ENCODE measurements at regions not wholly inside any gene's neighbourhood (a gene's known extent, or its start where the extent isn't known, plus 50 kb on each side); places are given as distances from the start of the nearest gene placed in this dataset.

GRCh38 chrX:572538-573124 is 58.0 kb upstream of the SHOX start:
- no peaks in the 10 kb centered on the region for H3K36me3 Mint-ChIP-seq (ENCODE audit: low read depth)
- no peak for DNase-seq (ENCODE audit: low spot score)
- peaks cover 28% of the 10 kb centered on the region for H3K9me3 Mint-ChIP-seq (ENCODE audit: low read depth)
- peaks cover 2% of the 10 kb centered on the region for H3K27me3 Mint-ChIP-seq (ENCODE audit: low read depth)
- H3K4me1 Mint-ChIP-seq (ENCODE audit: low read depth), result no peaks in the 10 kb centered on the region
- no peak for TF ChIP-seq CTCF (IDR thresholded peaks at IDR 0.05)
- no peak overlapping the region for H3K4me3 Mint-ChIP-seq (ENCODE audit: unreplicated experiment)
- no peak overlapping the region for H3K27ac Mint-ChIP-seq (ENCODE audit: unreplicated experiment)

- H3K4me1 Mint-ChIP-seq (ENCODE audit: low read depth), result no peaks in the 10 kb centered on the region
- H3K27ac Mint-ChIP-seq (ENCODE audit: unreplicated experiment), result no peak overlapping the region
- H3K36me3 Mint-ChIP-seq (ENCODE audit: low read depth), result no peaks in the 10 kb centered on the region
- no peak overlapping the region for H3K4me3 Mint-ChIP-seq (ENCODE audit: unreplicated experiment)
- DNase-seq (ENCODE audit: low spot score), result no peak
- peaks cover 30% of the 10 kb centered on the region for H3K9me3 Mint-ChIP-seq (ENCODE audit: low read depth)
- TF ChIP-seq CTCF (IDR thresholded peaks at IDR 0.05), result no peak
- H3K27me3 Mint-ChIP-seq (ENCODE audit: low read depth), result peaks cover 6% of the 10 kb centered on the region
These were observed 56.3 kb upstream of the SHOX start for GRCh38 chrX:574251-574650.

DNA sequence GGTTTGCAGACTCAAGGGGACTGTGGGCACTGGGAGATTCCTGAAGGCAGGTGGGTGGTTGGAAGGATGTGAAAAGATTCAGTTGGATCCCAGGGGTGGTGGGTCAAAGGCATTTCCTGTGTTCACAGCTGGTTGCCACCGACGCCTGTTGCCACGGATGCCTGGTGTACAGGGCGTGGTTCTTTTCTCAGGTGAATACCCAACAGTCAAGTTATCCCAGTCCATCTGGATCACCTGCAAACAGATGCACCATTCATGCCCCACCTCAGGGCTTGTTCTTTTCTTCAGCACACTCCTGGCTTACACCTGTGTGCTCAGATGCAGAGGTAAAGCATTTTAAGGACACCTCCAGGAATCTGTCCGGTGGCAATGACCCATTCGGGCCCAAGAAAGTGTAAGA is 55.8 kb upstream of the SHOX start:
- TF ChIP-seq CTCF (IDR thresholded peaks at IDR 0.05), result no peak
- peaks cover 6% of the 10 kb centered on the region for H3K27me3 Mint-ChIP-seq (ENCODE audit: low read depth)
- peaks cover 30% of the 10 kb centered on the region for H3K9me3 Mint-ChIP-seq (ENCODE audit: low read depth)
- no peak overlapping the region for H3K27ac Mint-ChIP-seq (ENCODE audit: unreplicated experiment)
- H3K4me3 Mint-ChIP-seq (ENCODE audit: unreplicated experiment), result no peak overlapping the region
- no peaks in the 10 kb centered on the region for H3K36me3 Mint-ChIP-seq (ENCODE audit: low read depth)
- no peaks in the 10 kb centered on the region for H3K4me1 Mint-ChIP-seq (ENCODE audit: low read depth)
- DNase-seq (ENCODE audit: low spot score), result no peak

DNA sequence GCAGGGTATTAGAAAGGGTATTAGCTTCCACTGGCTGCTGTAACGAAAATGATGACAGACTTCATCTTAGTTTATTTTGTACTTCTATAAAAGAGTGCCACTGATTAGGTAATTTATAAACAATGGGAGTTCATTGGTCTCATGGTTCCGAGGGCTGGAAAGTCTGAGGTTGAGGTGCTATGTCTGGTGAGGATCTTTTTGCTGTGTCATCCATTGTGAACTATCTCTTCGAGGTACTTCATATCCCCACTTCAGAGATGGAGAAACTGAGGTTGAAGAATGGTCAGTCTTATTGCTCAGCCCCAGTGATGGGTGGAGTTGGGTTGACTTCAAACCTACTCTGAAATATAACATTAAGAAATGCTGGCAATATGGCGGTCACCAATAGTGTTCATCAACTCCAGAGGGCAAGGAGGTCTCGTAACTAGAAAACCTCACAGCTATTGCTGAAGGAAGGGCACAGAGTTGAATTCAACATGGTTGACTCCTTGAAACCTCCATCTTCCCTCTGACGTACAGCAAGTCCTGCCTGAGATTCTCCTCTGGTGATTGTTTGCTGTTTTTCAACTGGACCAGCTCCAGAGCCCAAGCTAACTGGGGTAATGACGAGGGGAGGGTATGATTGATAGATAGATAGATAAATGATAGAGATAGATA is 53.6 kb upstream of the SHOX start:
- DNase-seq (ENCODE audit: low spot score), result no peak
- no peak for TF ChIP-seq CTCF (IDR thresholded peaks at IDR 0.05)
- H3K4me3 Mint-ChIP-seq (ENCODE audit: unreplicated experiment), result no peak overlapping the region
- peaks cover 30% of the 10 kb centered on the region for H3K9me3 Mint-ChIP-seq (ENCODE audit: low read depth)
- no peaks in the 10 kb centered on the region for H3K36me3 Mint-ChIP-seq (ENCODE audit: low read depth)
- peaks cover 6% of the 10 kb centered on the region for H3K27me3 Mint-ChIP-seq (ENCODE audit: low read depth)
- no peak overlapping the region for H3K27ac Mint-ChIP-seq (ENCODE audit: unreplicated experiment)
- H3K4me1 Mint-ChIP-seq (ENCODE audit: low read depth), result no peaks in the 10 kb centered on the region

DNA sequence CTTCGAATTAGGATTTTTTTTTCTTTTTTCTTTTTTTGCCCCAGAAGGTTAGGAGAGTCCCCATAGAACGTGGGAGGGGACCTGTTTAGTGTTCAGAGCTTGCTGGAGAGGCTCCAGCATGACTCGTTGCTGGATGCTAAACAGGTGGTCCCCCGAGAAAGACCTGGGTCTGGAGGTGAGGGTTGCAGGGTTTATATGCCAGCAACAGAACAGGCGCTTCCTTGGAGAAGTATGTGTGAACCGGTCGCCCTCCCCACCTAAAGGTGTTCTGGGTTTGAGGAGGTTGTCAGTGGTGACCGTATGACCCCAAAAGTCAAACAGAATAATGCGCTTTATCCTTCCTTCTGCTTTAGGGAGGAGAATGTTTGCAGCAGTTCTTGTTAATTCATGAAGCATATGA is 52.1 kb upstream of the SHOX start:
- Mint-ChIP-seq H3K4me3 (ENCODE audit: unreplicated experiment) (no peak overlapping the region), H3K36me3 (ENCODE audit: low read depth) (no peaks in the 10 kb centered on the region), H3K27ac (ENCODE audit: unreplicated experiment) (no peak overlapping the region), H3K9me3 (ENCODE audit: low read depth) (peaks cover 30% of the 10 kb centered on the region), H3K27me3 (ENCODE audit: low read depth) (peaks cover 6% of the 10 kb centered on the region), H3K4me1 (ENCODE audit: low read depth) (no peaks in the 10 kb centered on the region)
- no peak for TF ChIP-seq CTCF (IDR thresholded peaks at IDR 0.05)
- no peak for DNase-seq (ENCODE audit: low spot score)

Data from chondrocyte (in vitro differentiated cells).